Nephron progenitor cell (in vitro differentiated cells): ENCODE measurements at regions not wholly inside any gene's neighbourhood (a gene's known extent, or its start where the extent isn't known, plus 50 kb on each side); places are given as distances from the start of the nearest gene placed in this dataset.
"Not testable (repeated sequence)": the region's sequence is repeated elsewhere in the genome, so short reads cannot be mapped to it uniquely, and the experiment has no call there.

Experiments
- DNase-seq: peaks from one replicate; pipeline ENCODE4 v3.0.0; 2021
- H3K27ac Mint-ChIP-seq: 2 replicates; pipeline ENCODE4 v1.8.0; 2021; ENCODE audit warnings: mild to moderate bottlenecking, moderate library complexity, mixed read lengths
- H3K27me3 Mint-ChIP-seq: 2 replicates; pipeline ENCODE4 v1.8.0; 2021; ENCODE audit warnings: mild to moderate bottlenecking, low read depth, mixed read lengths; ENCODE audit not compliant: poor library complexity
- H3K36me3 Mint-ChIP-seq: 2 replicates; pipeline ENCODE4 v1.8.0; 2021; ENCODE audit warnings: low read depth, mixed read lengths
- H3K4me1 Mint-ChIP-seq: 2 replicates; pipeline ENCODE4 v1.8.0; 2021; ENCODE audit warnings: mixed read lengths
- H3K4me3 Mint-ChIP-seq: 2 replicates; pipeline ENCODE4 v1.8.0; 2021; ENCODE audit warnings: mild to moderate bottlenecking, moderate library complexity, mixed read lengths
- H3K9me3 Mint-ChIP-seq: 2 replicates; pipeline ENCODE4 v1.8.0; 2021; ENCODE audit warnings: mild to moderate bottlenecking, moderate library complexity, mixed read lengths
- TF ChIP-seq, protein P1 (sequence below): fragments of 200-600 bp; sonication (generic); IDR thresholded peaks from 2 replicates; pipeline ENCODE4 v1.5.0; 2021; ENCODE audit warnings: antibody characterized with exemption

GRCh38 chr15:21267226-21267625, 173.1 kb downstream of the POTEB3 start:
- H3K36me3 Mint-ChIP-seq, result peaks cover 5% of the 10 kb centered on the region
- TF ChIP-seq, protein P1, sequence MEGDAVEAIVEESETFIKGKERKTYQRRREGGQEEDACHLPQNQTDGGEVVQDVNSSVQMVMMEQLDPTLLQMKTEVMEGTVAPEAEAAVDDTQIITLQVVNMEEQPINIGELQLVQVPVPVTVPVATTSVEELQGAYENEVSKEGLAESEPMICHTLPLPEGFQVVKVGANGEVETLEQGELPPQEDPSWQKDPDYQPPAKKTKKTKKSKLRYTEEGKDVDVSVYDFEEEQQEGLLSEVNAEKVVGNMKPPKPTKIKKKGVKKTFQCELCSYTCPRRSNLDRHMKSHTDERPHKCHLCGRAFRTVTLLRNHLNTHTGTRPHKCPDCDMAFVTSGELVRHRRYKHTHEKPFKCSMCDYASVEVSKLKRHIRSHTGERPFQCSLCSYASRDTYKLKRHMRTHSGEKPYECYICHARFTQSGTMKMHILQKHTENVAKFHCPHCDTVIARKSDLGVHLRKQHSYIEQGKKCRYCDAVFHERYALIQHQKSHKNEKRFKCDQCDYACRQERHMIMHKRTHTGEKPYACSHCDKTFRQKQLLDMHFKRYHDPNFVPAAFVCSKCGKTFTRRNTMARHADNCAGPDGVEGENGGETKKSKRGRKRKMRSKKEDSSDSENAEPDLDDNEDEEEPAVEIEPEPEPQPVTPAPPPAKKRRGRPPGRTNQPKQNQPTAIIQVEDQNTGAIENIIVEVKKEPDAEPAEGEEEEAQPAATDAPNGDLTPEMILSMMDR, result no peak
- peaks cover 88% of the 10 kb centered on the region for H3K9me3 Mint-ChIP-seq

GRCh38 chr15:21265628-21266027, 174.7 kb downstream of the POTEB3 start:
- H3K4me3 Mint-ChIP-seq, H3K27ac Mint-ChIP-seq, H3K36me3 Mint-ChIP-seq, DNase-seq, H3K27me3 Mint-ChIP-seq, H3K4me1 Mint-ChIP-seq: not testable (repeated sequence)
- peaks cover 90% of the 10 kb centered on the region for H3K9me3 Mint-ChIP-seq

More at GRCh38 chr15:21267226-21267625, 173.1 kb downstream of the POTEB3 start:
- H3K4me1 Mint-ChIP-seq, result no peaks in the 10 kb centered on the region
- H3K4me3 Mint-ChIP-seq, result no peak overlapping the region
- H3K27me3 Mint-ChIP-seq, result no peaks in the 10 kb centered on the region
- no peak for DNase-seq
- H3K27ac Mint-ChIP-seq, result no peak overlapping the region

- no peak overlapping the region for H3K27ac Mint-ChIP-seq
- H3K36me3 Mint-ChIP-seq, result peaks cover 5% of the 10 kb centered on the region
- TF ChIP-seq, protein P1, result no peak
- no peak overlapping the region for H3K4me3 Mint-ChIP-seq
- no peaks in the 10 kb centered on the region for H3K4me1 Mint-ChIP-seq
- H3K9me3 Mint-ChIP-seq, result peaks cover 91% of the 10 kb centered on the region
- no peak for DNase-seq
- H3K27me3 Mint-ChIP-seq, result no peaks in the 10 kb centered on the region
Measured at GRCh38 chr15:21262851-21263425, 177.4 kb downstream of the POTEB3 start.

GRCh38 chr15:21261965-21262850, 178.1 kb downstream of the POTEB3 start:
- Mint-ChIP-seq H3K9me3 (peaks cover 87% of the 10 kb centered on the region), H3K4me1 (no peaks in the 10 kb centered on the region), H3K27me3 (no peaks in the 10 kb centered on the region), H3K36me3 (peaks cover 5% of the 10 kb centered on the region), H3K4me3 (no peak overlapping the region), H3K27ac (no peak overlapping the region)
- DNase-seq, result no peak
- TF ChIP-seq, protein P1, result no peak

DNA sequence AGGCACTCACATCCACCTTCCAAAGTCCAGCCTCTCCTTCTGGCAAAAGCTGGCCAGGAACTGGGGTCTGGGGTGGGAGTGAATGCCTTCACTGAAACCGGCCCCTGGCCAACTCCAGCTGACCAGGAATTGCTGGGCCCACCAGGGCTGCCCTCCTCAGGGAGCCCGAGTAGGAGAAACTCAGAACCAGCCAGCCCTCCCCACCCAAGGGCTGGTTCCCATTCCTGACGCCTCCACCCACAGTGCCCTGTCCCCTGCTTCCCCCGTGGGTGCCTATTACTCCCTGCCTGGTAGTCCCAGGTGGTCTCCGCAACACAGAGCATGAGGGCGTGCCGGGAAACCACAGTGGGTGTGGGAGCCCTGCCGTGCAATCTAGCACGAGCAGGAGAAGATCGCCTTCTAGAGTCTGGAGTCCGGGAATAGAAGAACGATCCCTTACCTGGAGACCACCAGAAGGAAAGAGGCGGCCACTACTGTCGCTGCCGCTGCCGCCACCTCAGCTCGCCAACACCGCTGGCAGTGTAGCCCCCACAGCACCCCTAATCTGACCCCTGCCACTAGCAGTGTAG, 178.8 kb downstream of the POTEB3 start:
- no peak overlapping the region for H3K27ac Mint-ChIP-seq
- TF ChIP-seq, protein P1, result no peak
- H3K9me3 Mint-ChIP-seq, result peaks cover 81% of the 10 kb centered on the region
- no peaks in the 10 kb centered on the region for H3K4me1 Mint-ChIP-seq
- no peak for DNase-seq
- no peak overlapping the region for H3K4me3 Mint-ChIP-seq
- H3K27me3 Mint-ChIP-seq, result no peaks in the 10 kb centered on the region
- H3K36me3 Mint-ChIP-seq, result peaks cover 5% of the 10 kb centered on the region

DNA sequence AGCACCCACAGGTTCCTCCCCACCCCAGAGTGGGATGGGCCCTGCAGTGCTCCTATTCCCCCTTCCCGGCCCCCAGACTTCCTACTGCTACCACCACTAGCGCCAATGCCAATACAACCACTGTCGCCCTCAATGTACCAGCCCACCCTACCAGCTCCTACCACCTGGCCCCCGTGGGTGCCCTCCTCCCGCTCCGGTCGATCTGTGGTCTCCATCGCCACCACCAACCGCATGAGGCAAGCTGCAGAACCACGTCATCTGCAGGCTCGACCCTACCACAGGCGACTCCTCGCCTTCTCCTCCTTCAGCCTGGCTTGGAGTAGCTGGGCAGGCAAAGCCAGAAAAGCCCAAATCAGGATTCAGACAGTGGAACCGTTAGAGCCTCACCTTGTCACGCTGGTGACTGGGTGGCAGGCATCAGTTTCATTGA, 179.3 kb downstream of the POTEB3 start:
- Mint-ChIP-seq H3K36me3 (peaks cover 5% of the 10 kb centered on the region), H3K4me1 (no peaks in the 10 kb centered on the region), H3K27ac (no peak overlapping the region), H3K9me3 (peaks cover 78% of the 10 kb centered on the region), H3K4me3 (no peak overlapping the region), H3K27me3 (no peaks in the 10 kb centered on the region)
- no peak for DNase-seq
- TF ChIP-seq, protein P1, result no peak

DNA sequence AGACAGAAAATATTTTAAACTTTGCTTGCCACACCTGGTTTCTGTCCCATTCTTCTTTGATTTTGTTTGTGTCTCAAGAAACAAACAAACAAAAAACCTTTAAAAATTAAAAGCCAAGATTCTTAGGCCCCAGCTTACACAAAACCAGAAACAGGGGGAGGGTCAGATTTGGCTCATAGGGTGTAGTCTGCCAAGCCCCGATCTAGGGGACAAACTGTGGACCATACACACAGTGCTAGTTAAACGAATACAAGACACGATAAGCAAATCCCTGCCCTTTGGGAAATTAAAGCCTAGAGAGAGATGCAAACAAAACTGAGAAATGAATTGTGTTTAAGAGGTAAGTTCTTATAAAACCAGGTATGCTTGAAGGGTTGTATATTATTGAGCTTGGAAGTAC, 181.7 kb downstream of the POTEB3 start:
- H3K27ac Mint-ChIP-seq, DNase-seq, H3K4me1 Mint-ChIP-seq, H3K4me3 Mint-ChIP-seq, H3K36me3 Mint-ChIP-seq, H3K27me3 Mint-ChIP-seq: not testable (repeated sequence)
- H3K9me3 Mint-ChIP-seq, result peaks cover 68% of the 10 kb centered on the region

- H3K4me1 Mint-ChIP-seq, H3K27me3 Mint-ChIP-seq, DNase-seq, H3K36me3 Mint-ChIP-seq, H3K4me3 Mint-ChIP-seq, H3K27ac Mint-ChIP-seq: not testable (repeated sequence)
- peaks cover 29% of the 10 kb centered on the region for H3K9me3 Mint-ChIP-seq
Measured at GRCh38 chr15:21249508-21250019, 190.7 kb downstream of the POTEB3 start.
